ENCODE measurements at regions not wholly inside any gene's neighbourhood (a gene's known extent, or its start where the extent isn't known, plus 50 kb on each side); places are given as distances from the start of the nearest gene placed in this dataset.

DNA sequence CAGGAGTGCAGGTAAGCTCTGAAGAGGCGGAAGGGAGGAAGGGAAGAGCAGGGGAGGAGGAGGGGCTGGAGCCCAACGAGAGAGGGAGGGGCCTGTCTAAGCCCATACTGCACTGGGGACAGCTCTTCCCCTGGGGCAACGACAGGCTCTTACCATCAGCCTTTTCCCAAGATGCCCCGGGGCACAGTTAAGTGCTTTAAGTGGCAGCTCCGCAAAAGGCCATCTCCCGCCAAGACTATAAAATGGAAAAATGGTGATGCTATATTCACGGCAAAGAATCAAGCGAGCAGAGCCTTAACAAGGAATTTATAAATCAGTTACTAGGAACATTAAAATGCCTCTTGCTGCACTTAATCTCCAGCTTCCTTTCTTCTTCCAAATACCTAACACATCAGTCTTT lies 110.2 kb upstream of the NLRP1 start:
- no peak for DNase-seq (ENCODE audit: low read depth)

DNA sequence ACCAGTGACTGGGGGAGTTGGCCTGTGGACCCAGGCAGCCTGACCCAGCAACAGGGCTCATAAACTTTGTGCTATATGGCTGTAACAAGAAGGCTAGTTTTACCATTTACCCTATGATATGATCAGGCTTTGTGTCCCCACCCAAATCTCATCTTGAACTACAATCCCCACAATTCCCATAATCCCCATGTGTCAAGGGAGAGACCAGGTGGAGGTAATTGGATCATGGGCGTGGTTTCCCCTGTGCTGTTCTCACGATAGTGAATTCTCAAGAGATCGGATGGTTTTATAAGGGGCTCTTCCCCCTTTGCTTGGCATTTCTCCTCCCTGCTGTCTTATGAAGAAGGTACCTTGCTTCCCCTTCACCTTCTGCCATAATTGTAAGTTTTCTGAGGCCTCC lies 111.2 kb upstream of the NLRP1 start:
- no peak for DNase-seq (ENCODE audit: low read depth)

DNA sequence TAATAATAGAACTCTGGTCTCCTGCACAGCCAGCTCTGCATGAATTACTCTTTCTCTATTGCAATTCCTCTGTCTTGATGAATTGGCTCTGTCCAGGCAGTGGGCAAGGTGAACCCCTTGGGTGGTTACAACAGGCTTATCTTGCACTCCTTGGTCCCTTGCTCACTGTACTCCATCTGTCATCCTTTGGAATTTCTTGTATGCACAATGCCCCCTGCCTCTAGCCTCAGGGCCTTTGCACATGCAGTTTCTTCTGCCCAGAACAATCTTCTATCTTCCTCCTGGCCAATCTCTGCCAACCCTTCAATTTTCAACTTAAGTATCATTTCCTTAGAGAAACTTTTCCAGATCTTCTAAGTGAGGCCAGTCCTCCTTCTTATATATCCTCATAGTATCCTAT lies 114.7 kb upstream of the NLRP1 start:
- DNase-seq (ENCODE audit: low read depth), result no peak

DNA sequence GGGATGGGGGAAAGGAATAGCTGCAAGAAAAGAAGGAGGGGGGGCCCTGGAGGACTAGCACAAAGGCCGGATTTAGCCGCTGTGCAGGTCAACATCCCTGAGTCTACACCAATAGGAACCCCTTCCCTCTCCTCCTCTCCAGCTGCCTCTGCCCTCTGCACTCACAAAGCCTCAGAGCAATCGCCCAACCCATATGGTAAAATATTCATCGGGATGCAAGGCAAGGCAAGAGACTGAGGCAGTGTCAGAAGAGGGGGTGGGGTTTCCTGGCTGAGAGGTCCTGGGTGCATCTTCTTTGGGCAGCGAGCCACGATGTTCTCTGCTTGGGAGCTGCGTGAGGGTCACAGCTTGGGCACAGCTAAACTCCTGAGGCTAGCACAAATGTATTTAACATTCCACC lies 115.5 kb upstream of the NLRP1 start:
- DNase-seq (ENCODE audit: low read depth), result no peak

DNA sequence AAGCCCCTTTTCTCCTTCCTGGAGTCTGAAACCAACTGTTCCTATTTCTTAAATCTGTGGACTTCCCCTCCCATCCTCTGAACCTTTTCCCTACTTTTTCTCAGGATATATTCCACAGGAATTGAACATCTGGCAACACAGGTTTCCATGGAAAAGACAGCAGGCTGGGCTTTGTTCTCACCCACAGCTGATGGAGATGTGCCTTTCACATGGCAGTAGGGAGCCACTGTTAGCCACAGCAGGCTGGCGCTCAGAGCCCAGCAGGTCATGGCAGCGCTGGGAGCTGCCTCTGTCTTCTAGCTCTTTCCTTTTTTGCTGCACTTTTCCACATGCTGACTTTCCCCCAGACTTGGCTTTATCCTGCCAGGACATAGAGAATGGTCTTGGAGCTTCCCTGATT lies 116.4 kb upstream of the NLRP1 start:
- no peak for DNase-seq (ENCODE audit: low read depth)

DNA sequence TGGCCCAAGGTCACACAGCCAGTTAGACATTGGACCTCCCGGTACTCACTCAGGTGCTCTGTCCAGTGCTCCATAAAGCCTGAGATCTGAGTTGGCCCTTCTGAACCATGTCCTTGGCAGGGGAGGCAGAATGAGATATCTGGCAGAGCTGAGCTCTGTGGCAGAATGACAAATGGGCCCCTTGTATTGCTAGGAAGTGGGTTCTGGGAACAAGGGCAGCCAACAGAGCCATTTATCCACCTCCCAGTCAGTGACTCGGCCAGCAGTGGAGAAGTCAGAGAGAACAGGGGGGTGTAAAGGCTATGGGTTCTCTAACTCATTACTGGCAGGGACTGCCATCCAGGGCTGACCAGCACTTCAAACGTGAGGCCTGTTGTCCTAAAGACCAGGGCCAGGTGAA lies 117.1 kb upstream of the NLRP1 start:
- DNase-seq (ENCODE audit: low read depth), result no peak

DNA sequence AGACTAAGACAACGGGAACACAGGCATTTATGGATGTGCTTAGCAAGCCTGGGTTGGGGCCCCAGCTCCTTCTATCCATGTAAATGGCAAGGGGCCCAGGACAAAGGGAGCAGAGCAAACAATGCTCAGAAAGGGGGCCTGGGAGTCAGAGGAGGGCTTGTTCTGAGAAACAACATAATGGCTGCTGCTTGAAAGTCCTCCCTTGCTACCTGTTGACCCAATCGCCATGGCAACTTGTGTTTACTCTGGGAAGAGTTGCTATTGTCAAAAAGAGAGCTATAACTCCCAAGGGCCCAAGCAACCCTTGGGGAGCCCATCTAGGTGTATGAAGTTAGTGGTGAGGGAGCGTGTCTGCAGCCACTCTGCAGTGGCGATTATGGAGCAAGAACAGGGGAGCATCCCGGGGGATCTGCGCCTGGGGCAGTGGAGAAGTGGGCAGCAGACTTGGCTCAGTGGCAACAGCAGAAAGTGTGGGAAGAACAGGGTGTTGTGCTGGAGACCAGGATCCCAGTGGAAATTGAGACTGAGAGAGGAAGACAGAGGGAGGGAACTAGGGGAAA lies 118.7 kb upstream of the NLRP1 start:
- DNase-seq (ENCODE audit: low read depth), result no peak

DNA sequence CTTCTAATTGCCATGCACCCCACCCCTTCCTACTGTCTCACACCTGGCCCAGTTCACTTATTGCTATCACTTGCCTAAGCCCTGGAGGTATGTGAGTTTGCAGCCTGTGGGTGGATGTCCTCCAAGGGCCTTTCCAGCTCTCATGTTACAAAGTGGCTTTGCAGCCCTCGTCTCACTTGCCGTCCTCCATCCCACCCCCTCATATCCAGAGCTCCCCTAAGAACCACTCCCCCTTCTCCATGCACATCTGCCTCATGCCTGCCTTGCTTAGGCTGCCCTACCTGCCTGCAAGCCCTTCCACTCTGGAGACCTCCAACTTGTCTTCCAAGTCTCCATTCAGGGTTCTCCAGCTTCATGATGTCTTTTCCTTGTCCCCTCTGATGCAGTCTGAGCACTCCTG lies 119.4 kb upstream of the NLRP1 start:
- DNase-seq (ENCODE audit: low read depth), result no peak

DNA sequence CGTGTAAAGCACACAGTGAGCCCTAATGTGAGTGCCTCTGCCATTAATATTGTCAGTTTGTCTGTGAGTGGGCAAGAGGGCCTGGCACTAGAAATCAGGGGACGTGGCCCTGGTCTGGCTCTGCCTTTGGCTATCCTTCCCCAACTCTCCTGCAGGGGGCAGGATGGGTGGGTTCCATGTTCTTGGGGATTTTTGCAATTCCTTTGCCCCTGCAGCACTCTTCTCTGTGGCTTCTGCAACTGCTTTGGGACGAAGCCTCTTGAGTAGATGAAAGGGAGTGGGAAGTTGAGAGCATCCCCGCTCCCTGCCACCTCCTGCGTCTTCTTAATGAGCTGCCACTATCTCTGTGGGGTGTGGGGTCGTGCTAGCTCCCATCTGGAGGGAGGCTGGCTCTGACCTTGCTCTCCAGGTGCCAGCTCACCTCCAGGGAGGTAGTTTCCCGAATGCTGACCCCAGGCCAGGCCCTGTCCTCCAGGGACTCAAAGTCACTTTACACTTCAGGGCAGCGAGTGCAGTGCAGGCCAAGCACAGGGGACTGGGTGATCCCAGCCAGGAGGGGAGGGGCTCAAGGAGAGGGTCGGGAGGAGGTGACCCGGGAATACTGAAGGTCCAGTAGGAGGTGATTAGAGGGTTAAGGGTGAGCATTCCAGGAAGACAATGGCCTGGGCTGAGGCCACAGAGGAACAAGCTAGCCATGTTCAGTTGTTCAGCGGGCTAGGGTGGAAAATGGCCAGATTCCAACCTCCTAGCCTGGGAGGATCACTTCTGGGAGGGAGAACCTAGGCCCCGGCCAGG lies 121.0 kb upstream of the NLRP1 start:
- no peak for DNase-seq (ENCODE audit: low read depth)

DNA sequence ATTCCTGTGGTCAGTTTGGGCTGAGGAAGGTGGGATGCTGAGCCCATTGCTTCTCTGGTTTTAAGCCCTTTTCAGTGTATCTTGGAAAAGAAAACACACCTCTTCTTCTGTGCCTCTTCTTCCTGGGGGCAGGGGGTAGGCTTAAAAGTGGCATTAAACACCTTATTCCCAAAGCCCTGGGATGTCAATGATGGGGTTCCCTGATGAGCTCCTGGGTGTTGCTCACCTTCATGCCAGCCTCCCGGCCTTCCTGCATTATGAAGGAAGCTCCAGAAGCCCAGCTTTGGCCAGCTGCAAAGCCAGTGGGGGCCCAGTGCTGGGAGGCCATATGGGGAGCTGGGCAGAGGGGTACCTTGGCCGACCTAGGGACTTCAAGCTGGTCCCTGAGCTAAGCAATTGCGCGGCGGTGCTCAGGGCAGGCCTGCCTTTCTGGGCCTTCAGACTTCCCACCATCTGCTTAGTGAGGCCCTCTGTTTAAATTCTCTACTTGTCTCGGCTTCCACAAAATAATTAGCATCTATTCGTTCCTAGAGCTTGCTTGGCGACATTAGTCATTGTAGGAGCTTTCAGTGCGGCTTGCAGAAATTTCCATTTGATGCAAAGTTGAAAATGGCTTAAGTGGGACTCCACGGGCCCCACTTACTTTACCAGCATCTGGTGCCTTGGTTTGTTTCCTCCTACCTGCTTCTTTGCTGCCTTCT lies 121.7 kb upstream of the NLRP1 start:
- no peak for DNase-seq (ENCODE audit: low read depth)

DNA sequence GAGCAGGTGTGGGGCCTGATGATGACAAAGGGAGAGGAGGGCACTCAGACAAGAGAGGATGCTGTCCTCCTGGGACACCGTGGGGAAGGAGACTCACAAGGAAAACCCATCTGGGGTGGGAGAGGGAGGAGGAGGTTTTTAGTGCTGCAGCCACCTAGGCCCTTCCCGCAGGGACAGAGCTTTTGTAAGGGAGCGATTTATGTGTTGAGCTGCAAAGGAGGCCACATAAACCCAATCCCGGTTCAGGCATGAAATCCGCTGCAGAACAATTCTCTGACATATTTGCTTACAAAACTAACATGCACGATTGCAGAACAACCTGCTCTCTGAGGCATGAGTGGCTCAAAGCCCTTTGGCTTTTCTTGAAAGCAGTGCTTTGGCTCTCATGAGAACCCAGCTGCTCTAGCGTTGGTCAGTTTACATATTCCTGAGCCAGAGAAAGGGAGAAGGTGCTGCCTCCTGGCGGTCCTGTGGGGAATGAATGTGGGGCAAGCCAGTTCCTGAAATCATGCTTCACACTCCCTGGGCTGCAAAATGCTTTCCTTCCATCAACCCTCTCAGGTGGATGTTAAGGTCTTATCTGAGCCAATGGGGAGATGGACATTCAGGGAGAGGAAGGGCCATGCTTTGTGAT lies 122.4 kb upstream of the NLRP1 start:
- peak; percentile 29 for DNase-seq (ENCODE audit: low read depth)

DNA sequence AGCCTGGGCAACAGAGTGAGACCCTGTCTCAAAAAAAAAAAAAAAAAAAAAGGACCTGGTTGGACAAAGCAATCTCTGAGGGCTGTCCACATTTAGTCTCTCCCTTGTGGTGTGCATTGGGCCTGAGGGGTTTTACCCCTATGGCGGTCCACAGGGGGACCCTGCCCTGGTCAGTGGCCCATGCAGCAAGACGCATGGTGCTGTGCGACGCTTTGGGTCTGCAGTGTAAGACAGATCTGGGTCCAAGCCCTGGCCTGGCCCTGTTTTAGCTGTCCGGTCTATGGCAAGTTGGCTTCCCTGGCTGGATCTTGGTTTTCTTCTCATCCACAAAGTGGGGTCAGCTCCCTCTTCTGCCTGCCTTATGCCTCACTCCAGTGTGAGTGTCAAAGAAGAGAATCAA lies 123.2 kb upstream of the NLRP1 start:
- DNase-seq (ENCODE audit: low read depth), result no peak

DNA sequence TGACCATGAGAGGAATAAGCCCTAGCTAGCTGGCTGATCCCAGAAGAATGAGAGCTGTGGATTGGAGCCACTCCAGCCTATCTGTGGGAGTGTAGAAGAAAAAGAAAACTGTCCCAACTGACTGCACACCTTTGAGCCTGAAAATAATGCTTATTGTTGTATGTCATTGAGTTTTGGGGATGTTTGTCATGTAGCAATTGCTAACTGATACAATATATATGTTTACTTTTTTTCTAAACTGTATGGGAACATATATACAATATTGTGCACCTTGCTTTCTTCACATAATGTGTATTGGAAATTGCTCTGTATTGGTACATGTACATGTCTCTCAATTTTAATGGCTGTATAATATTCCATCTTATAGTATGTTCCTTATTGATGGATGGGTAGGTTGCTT lies 124.0 kb upstream of the NLRP1 start:
- no peak for DNase-seq (ENCODE audit: low read depth)

DNA sequence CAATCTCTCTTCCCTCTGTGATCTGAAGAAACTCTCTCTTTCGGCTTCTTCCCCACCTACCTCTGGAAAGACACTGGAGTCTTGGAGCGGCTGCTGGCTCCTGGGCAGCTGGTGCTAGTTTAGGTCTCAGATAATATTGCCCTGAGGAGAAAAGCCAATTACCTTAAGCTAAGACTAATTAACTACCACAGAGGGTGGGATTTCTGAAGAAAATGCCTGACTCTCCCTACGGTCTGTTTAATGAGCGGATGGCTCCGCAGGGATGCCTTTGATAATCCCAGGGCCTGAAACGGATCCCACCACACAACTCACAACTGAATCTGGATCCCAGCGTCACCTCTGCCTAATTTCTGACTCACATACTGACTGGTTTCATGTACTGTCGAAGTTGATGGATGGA lies 127.0 kb upstream of the NLRP1 start:
- no peak for DNase-seq (ENCODE audit: low read depth)

DNA sequence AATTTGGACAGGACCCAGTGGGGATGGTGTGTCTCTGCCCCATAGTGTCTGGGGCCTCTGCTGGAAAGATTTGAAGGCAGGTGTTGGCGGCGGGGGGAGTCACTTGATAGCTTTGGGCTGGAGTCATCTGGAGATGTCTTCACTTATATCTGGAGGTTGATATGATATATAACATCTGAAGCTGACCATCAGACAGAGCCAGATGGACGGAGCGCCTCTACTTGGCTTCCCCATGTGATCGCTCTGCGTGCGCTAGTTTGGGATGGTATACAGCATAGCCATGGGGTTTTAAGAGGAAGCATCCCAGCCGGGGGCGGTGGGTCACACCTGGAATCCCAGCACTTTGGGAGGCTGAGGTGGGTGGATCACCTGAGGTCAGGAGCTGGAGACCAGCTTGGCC lies 130.7 kb upstream of the NLRP1 start:
- no peak for DNase-seq (ENCODE audit: low read depth)

DNA sequence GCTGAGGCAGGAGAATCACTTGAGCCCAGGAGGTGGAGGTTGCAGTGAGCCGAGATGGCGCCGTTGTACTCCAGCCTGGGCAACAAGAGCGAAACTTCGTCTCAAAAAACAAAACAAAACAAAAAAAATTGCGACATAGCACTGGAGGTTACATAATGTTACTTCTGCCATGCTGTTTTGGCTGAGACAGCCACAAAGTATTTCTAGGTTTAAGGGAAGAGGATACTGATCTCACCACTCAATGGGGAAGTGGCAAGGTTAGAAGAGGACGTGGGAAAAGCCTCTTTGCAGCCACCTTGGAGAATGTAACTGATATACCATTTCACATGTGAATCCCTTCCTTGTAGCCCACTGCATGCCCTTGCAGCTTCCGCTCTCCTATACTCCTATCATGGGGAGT lies 131.2 kb upstream of the NLRP1 start:
- no peak for DNase-seq (ENCODE audit: low read depth)

DNA sequence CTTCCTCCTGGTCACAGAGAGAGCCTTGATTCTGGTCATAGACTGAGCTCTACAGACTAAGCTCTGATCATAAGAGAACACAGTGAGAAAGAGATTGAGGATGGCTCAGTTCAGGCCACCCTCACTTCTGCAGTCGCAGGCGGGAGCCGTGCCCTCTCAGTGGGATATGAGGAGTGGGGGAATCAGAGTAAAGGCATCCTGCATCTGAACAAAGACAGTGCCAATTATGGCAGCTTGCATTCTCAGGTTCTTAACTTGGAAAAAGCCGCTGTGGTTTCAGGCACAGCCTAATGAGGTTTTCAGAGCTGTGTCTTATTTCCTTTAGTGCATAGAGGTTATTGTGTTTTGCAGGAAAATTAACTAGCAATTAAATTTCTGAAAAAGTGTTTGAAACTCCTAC lies 134.4 kb upstream of the NLRP1 start:
- DNase-seq (ENCODE audit: low read depth), result no peak

DNA sequence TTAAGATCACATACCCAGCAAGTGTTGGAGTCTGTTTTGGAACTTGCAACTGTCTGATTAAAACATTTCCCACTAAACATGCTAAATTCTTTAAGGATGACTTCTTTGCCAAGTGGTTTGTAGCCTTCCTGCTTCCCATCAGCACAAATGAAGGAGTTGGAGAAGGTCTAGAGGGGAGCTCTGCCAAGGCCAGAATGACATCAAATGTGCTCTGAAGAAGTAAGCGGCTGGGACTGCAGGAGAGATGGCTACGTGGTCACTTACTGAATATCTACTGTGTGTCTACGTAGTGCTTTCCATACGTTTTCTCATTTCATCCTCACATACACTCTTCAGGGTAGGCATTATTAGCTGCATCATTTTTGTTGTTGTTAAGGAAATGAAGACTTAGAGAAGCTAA lies 135.7 kb upstream of the NLRP1 start:
- no peak for DNase-seq (ENCODE audit: low read depth)

DNA sequence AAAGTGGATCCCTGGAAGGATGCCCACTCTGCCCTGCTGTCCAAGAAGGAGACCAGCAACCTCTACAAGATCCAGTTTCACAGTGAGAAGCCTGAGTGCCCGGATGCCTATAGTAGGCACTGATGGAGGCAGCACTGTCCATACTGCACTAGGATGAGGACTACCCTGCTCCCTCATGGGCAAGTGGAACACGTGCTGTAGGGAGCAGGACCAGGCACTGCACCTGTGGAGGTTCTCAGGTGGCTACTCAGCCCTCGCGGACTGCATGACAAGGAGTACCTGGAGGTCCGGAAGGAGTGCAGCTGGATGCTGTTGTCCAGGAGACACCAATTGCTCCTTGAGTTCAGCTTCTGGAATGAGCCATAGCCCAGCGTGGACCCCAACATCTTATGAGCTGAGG lies 146.1 kb upstream of the NLRP1 start:
- DNase-seq (ENCODE audit: low read depth), result no peak

DNA sequence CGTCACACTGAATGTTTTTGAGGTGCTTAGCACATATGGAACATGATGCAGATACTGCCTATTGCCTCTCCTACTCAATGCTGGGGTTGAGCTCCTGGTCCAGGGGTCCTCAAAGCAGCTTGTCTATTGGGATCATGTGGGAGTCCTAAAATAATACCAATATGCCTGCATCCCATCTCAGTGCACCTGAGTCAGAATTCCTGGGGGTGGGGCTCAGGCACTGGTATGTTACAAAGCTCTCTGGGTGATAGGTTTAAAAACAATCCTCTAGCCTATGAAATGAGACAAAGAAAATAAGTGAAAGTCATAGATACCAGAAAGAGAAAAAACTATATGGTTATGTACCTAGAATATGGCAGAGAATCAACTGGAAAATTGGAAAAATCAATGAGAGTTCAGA lies 156.6 kb upstream of the NLRP1 start:
- DNase-seq (ENCODE audit: low read depth), result no peak

DNA sequence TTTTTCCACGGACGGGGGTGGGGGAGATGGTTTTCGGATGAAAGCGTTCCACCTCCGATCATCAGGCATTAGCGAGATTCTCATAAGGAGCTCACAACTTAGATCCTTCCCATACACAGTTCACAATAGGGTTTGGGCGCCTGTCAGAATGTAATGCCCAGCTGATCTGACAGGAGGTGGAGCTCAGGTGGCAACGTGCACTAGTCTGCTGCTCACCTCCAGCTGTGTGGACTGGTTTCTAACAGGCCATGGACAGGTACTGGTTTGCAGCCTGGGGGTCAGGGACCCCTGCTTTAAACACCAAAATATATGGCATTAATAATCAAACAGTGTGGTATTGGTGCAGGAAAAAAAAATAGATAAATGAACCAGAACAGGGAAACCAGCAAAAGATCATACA lies 157.5 kb upstream of the NLRP1 start:
- no peak for DNase-seq (ENCODE audit: low read depth)

DNA sequence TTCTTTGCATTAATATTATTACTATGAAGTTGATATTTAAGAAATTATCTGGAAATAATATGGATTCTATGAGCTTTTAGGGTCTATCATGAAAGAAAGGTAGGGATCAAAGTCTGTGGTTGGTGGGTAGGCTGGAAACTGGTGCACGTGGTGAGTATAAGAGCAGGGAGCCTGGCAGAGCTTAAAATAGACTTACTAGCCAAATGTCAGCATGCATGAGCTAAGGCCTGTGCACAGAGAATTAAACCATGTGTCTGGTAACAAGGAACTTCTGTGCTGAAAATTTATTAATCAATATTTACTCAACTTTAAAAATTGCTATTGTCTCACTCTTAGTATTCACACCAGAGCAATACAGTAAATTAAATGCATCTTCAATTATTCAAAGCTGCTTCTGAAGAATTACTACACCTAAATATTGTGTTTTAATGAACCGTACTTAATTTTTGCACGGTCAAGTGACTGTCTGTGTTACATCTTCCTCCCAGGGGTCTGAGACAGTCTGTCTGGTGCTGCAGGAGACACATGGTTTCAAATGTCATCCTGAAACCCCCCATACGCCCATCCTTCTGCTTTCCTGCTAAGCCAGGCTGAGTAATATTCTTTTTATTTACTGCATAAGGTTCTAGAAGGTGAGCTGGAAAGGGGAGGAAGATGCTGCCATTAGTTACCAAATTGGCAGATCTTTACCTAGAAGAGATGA lies 161.0 kb upstream of the NLRP1 start:
- no peak for DNase-seq (ENCODE audit: low read depth)

DNA sequence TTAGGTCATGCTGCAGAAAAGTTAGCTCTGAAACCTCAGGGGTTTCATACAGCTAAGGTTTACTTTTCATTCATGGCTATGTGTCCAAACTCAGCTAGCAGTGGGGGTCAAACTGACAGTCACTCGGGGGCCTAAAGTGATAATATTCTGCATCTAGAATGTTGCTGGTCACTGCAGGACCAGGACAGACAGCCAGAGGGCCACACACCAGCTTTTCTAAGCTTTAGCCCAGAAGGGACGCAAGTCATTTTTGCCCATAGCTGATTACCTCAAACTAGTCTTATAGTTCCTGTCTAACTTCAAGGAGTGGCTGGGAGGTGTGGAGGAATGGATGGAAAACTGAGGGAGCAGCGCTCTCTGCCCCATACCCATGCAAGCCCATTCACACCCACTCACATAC lies 163.0 kb upstream of the NLRP1 start:
- DNase-seq (ENCODE audit: low read depth), result no peak

Measured in activated gamma-delta T cell treated with anti-CD3 and anti-CD28 coated beads, Interleukin-2, amount 50 U/mL, for 16 hours (primary cell).